ENCODE measurements at regions not wholly inside any gene's neighbourhood (a gene's known extent, or its start where the extent isn't known, plus 50 kb on each side); places are given as distances from the start of the nearest gene placed in this dataset.

DNA sequence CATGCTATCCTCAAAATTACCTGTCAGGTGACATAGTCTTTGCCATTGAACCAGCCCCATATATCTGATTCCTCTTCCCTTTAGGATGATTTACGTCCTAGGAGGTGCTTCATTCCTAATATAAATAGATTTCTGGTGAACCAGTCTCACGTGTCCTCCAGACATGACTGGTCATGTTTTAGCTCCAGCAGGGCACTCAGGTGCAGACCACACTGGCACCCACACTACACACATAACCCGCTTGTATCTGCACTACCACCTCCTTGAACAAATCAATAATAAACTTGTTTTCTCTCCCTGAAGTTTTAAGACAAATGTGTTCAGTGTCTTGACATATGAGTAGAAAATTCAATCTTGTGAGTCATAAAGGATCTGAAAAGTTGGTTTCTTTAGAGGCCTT lies 155.5 kb downstream of the GOLIM4 start:
- POLR2A ChIA-PET: interaction anchor here (0.8 kb wide), 2 partner anchors 10 to 63 kb away, joined by 3 to 4 read pairs; no protein-coding TSS in a partner anchor
- BruUV-seq (replicated peaks): no TSS peak
- CTCF ChIA-PET: interaction anchor here (0.7 kb wide), 1 partner anchor 100 kb away, joined by 3 read pairs; no protein-coding TSS in a partner anchor
- Mint-ChIP-seq H3K9me3 (ENCODE audit: unreplicated experiment) (no peaks in the 10 kb centered on the region), H3K4me3 (ENCODE audit: unreplicated experiment) (no peak overlapping the region), H3K36me3 (ENCODE audit: insufficient read depth, unreplicated experiment) (peaks cover 8% of the 10 kb centered on the region), H3K4me1 (ENCODE audit: insufficient read depth, unreplicated experiment) (peaks cover 26% of the 10 kb centered on the region), H3K27ac (ENCODE audit: low read depth, unreplicated experiment) (peak overlapping the region; percentile 93), H3K27me3 (ENCODE audit: insufficient read depth, unreplicated experiment) (peaks cover 16% of the 10 kb centered on the region)
- peak; percentile 35 for DNase-seq (ENCODE audit: unreplicated experiment)
- TF ChIP-seq, protein P1, sequence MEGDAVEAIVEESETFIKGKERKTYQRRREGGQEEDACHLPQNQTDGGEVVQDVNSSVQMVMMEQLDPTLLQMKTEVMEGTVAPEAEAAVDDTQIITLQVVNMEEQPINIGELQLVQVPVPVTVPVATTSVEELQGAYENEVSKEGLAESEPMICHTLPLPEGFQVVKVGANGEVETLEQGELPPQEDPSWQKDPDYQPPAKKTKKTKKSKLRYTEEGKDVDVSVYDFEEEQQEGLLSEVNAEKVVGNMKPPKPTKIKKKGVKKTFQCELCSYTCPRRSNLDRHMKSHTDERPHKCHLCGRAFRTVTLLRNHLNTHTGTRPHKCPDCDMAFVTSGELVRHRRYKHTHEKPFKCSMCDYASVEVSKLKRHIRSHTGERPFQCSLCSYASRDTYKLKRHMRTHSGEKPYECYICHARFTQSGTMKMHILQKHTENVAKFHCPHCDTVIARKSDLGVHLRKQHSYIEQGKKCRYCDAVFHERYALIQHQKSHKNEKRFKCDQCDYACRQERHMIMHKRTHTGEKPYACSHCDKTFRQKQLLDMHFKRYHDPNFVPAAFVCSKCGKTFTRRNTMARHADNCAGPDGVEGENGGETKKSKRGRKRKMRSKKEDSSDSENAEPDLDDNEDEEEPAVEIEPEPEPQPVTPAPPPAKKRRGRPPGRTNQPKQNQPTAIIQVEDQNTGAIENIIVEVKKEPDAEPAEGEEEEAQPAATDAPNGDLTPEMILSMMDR (IDR thresholded peaks at IDR 0.05; ENCODE audit: unreplicated experiment): no peak
- intact Hi-C loops (cut with micrococcal nuclease): no loop called here

DNA sequence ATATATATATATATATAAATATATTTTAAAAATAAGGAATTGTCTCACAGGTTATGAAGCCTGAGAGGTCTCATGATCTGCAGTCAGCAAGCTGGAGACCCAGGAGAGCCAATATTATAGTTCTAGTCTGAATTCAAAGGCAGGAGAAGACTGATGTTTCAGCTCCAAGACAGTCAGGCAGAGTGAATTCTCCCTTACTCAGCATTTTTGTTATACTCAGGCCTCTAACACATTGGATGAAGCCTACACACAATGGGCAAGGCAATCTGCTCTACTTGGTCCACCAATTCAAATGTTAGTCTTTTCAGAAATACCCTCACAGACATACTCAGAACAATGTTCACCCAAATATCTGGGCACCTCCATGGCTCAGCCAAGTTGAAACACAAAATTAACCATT lies 157.2 kb downstream of the GOLIM4 start:
- intact Hi-C loops (cut with micrococcal nuclease): no loop called here
- DNase-seq (ENCODE audit: unreplicated experiment): no peak
- no peaks in the 10 kb centered on the region for H3K9me3 Mint-ChIP-seq (ENCODE audit: unreplicated experiment)
- H3K27me3 Mint-ChIP-seq (ENCODE audit: insufficient read depth, unreplicated experiment): peaks cover 3% of the 10 kb centered on the region
- H3K4me3 Mint-ChIP-seq (ENCODE audit: unreplicated experiment): no peak overlapping the region
- ChIA-PET POLR2A (no interaction called here), CTCF (interaction anchor here (0.7 kb wide), 1 partner anchor 14 kb away, joined by 3 read pairs; no protein-coding TSS in a partner anchor)
- TF ChIP-seq, protein P1 (IDR thresholded peaks at IDR 0.05; ENCODE audit: unreplicated experiment): no peak
- BruUV-seq (replicated peaks): no TSS peak
- H3K36me3 Mint-ChIP-seq (ENCODE audit: insufficient read depth, unreplicated experiment): peaks cover 8% of the 10 kb centered on the region
- peaks cover 26% of the 10 kb centered on the region for H3K4me1 Mint-ChIP-seq (ENCODE audit: insufficient read depth, unreplicated experiment)
- H3K27ac Mint-ChIP-seq (ENCODE audit: low read depth, unreplicated experiment): no peak overlapping the region

- Mint-ChIP-seq H3K4me3 (ENCODE audit: unreplicated experiment) (no peak overlapping the region), H3K36me3 (ENCODE audit: insufficient read depth, unreplicated experiment) (no peaks in the 10 kb centered on the region), H3K9me3 (ENCODE audit: unreplicated experiment) (no peaks in the 10 kb centered on the region), H3K4me1 (ENCODE audit: insufficient read depth, unreplicated experiment) (peaks cover 14% of the 10 kb centered on the region), H3K27me3 (ENCODE audit: insufficient read depth, unreplicated experiment) (no peaks in the 10 kb centered on the region), H3K27ac (ENCODE audit: low read depth, unreplicated experiment) (no peak overlapping the region)
- TF ChIP-seq, protein P1 (IDR thresholded peaks at IDR 0.05; ENCODE audit: unreplicated experiment): no peak
- DNase-seq (ENCODE audit: unreplicated experiment): no peak
- intact Hi-C loops (cut with micrococcal nuclease): no loop called here
- no TSS peak for BruUV-seq (replicated peaks)
- CTCF ChIA-PET: interaction anchor here (0.6 to 0.7 kb wide), 4 partner anchors 12 to 872 kb away, joined by 3 to 7 read pairs (median 3); no protein-coding TSS in a partner anchor
- POLR2A ChIA-PET: interaction anchor here (0.6 to 1.3 kb wide), 3 partner anchors 14 to 1249 kb away, joined by 3 to 4 read pairs (median 3); partner anchors contain the start of gene SERPINI1
Observed at GRCh38 chr3:167936019-167936418, 159.7 kb downstream of the GOLIM4 start.

- intact Hi-C loops (cut with micrococcal nuclease): no loop called here
- TF ChIP-seq, protein P1 (IDR thresholded peaks at IDR 0.05; ENCODE audit: unreplicated experiment): no peak
- ChIA-PET POLR2A (interaction anchor here (0.6 to 1.5 kb wide), 2 partner anchors 18 to 699 kb away, joined by 3 read pairs; no protein-coding TSS in a partner anchor), CTCF (interaction anchor here (1.0 to 3.4 kb wide), 2 partner anchors 35 to 110 kb away, joined by 3 to 13 read pairs; no protein-coding TSS in a partner anchor)
- Mint-ChIP-seq H3K4me1 (ENCODE audit: insufficient read depth, unreplicated experiment) (no peaks in the 10 kb centered on the region), H3K9me3 (ENCODE audit: unreplicated experiment) (no peaks in the 10 kb centered on the region), H3K27me3 (ENCODE audit: insufficient read depth, unreplicated experiment) (no peaks in the 10 kb centered on the region), H3K4me3 (ENCODE audit: unreplicated experiment) (no peak overlapping the region), H3K27ac (ENCODE audit: low read depth, unreplicated experiment) (no peak overlapping the region), H3K36me3 (ENCODE audit: insufficient read depth, unreplicated experiment) (no peaks in the 10 kb centered on the region)
- no TSS peak for BruUV-seq (replicated peaks)
- DNase-seq (ENCODE audit: unreplicated experiment): no peak
Observed at GRCh38 chr3:167930453-167930852, 165.3 kb downstream of the GOLIM4 start.

All from MCF 10A (cell line).